ENCODE measurements at regions not wholly inside any gene's neighbourhood (a gene's known extent, or its start where the extent isn't known, plus 50 kb on each side); places are given as distances from the start of the nearest gene placed in this dataset.

- Histone ChIP-seq H3K4me3 (ENCODE audit: low read depth, low read length) (no peak overlapping the region), H3K27ac (ENCODE audit: low read depth, low read length) (peak overlapping the region; percentile 75), H3K27me3 (ENCODE audit: control insufficient read depth, insufficient read depth, low read length) (no peaks in the 10 kb centered on the region), H3K9me3 (ENCODE audit: control insufficient read depth, insufficient read depth, low read length) (no peaks in the 10 kb centered on the region)
- POLR2A ChIA-PET = interaction anchor here (1.6 kb wide), 1 partner anchor 9 kb away, joined by 5 read pairs; no protein-coding TSS in a partner anchor
- TF ChIP-seq, protein P1, sequence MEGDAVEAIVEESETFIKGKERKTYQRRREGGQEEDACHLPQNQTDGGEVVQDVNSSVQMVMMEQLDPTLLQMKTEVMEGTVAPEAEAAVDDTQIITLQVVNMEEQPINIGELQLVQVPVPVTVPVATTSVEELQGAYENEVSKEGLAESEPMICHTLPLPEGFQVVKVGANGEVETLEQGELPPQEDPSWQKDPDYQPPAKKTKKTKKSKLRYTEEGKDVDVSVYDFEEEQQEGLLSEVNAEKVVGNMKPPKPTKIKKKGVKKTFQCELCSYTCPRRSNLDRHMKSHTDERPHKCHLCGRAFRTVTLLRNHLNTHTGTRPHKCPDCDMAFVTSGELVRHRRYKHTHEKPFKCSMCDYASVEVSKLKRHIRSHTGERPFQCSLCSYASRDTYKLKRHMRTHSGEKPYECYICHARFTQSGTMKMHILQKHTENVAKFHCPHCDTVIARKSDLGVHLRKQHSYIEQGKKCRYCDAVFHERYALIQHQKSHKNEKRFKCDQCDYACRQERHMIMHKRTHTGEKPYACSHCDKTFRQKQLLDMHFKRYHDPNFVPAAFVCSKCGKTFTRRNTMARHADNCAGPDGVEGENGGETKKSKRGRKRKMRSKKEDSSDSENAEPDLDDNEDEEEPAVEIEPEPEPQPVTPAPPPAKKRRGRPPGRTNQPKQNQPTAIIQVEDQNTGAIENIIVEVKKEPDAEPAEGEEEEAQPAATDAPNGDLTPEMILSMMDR (IDR thresholded peaks at IDR 0.05; ENCODE audit: low read depth, low read length) = no peak
- DNase-seq (ENCODE audit: low read depth, low spot score) = peak; percentile 73
- CTCF ChIA-PET = interaction anchor here (2.3 kb wide), 1 partner anchor 193 kb away, joined by 9 read pairs; no protein-coding TSS in a partner anchor
Observed at GRCh38 chr4:53899586-53900270, 164.7 kb downstream of the CHIC2 start.

GRCh38 chr4:53895137-53895536, 169.3 kb downstream of the CHIC2 start:
- POLR2A ChIA-PET = no interaction called here
- CTCF ChIA-PET = interaction anchor here (2.5 kb wide), 1 partner anchor 188 kb away, joined by 7 read pairs; no protein-coding TSS in a partner anchor
- no peak overlapping the region for H3K27ac ChIP-seq (ENCODE audit: low read depth, low read length)
- no peak overlapping the region for H3K4me3 ChIP-seq (ENCODE audit: low read depth, low read length)
- DNase-seq (ENCODE audit: low read depth, low spot score) = no peak
- no peaks in the 10 kb centered on the region for H3K9me3 ChIP-seq (ENCODE audit: control insufficient read depth, insufficient read depth, low read length)
- no peaks in the 10 kb centered on the region for H3K27me3 ChIP-seq (ENCODE audit: control insufficient read depth, insufficient read depth, low read length)
- TF ChIP-seq, protein P1 (IDR thresholded peaks at IDR 0.05; ENCODE audit: low read depth, low read length) = no peak

DNA sequence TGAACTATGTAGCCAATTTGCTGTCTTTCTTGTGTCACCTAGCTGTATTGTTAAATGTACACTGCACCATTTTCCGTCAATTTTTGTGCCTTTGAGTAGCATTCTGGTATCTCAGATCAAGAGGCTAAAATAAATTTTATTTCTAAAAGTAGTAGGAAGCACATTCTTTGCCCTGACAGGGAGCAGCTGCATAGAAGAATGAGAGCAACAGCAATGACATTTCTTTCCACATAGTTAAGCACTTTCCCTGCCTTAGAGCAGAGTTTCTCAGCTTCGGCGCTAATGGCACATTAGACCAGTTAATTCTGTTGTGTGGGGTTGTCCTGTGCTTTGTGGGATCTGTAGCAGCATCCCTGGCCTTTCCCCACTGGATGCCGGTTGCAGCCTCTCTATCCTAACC, 173.9 kb downstream of the CHIC2 start:
- ChIA-PET CTCF (interaction anchor here (0.6 kb wide), 1 partner anchor 207 kb away, joined by 4 read pairs; no protein-coding TSS in a partner anchor), POLR2A (interaction anchor here (0.6 kb wide), 1 partner anchor 84 kb away, joined by 3 read pairs; no protein-coding TSS in a partner anchor)
- Histone ChIP-seq H3K27ac (ENCODE audit: low read depth, low read length) (no peak overlapping the region), H3K27me3 (ENCODE audit: control insufficient read depth, insufficient read depth, low read length) (no peaks in the 10 kb centered on the region), H3K9me3 (ENCODE audit: control insufficient read depth, insufficient read depth, low read length) (no peaks in the 10 kb centered on the region), H3K4me3 (ENCODE audit: low read depth, low read length) (no peak overlapping the region)
- TF ChIP-seq, protein P1 (IDR thresholded peaks at IDR 0.05; ENCODE audit: low read depth, low read length) = no peak
- DNase-seq (ENCODE audit: low read depth, low spot score) = no peak

DNA sequence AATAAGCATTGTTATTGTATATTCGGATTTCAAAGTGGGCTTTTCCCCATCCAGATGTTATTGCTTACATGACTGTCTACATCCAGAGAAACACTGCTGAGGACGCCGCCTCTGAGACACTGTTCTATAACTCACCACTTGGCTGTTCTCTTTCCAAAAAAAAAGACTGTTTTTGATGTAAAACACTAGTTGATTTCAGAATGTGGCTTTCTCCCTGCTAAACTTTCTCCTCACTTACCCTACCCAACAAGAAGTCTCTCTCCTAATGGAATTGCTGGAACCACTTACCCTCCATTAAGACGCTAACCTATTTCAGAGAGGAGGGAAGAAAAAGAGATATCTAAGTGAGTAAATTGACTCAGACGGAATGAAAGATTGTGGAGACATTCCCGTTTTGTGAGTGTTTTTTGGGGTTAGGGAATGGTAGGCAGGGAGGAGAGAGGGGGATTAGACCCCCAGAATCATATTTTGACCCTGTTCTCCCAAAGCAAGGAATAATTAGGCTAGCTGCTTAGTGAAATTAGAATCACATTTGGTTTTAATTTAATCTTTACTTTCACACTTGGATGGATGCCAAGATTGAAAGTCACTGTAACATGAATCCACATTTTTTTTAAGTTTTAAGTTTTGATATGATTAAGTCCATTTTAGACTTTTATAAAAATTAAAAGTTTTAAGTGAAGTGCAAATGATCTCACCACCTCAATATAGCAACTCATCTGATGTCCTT, 174.9 kb downstream of the CHIC2 start:
- peak overlapping the region; percentile 63 for H3K27ac ChIP-seq (ENCODE audit: low read depth, low read length)
- H3K9me3 ChIP-seq (ENCODE audit: control insufficient read depth, insufficient read depth, low read length) = no peaks in the 10 kb centered on the region
- TF ChIP-seq, protein P1 (IDR thresholded peaks at IDR 0.05; ENCODE audit: low read depth, low read length) = no peak
- POLR2A ChIA-PET = no interaction called here
- peak overlapping the region; percentile 28 for H3K4me3 ChIP-seq (ENCODE audit: low read depth, low read length)
- peak; percentile 72 for DNase-seq (ENCODE audit: low read depth, low spot score)
- CTCF ChIA-PET = no interaction called here
- no peaks in the 10 kb centered on the region for H3K27me3 ChIP-seq (ENCODE audit: control insufficient read depth, insufficient read depth, low read length)

DNA sequence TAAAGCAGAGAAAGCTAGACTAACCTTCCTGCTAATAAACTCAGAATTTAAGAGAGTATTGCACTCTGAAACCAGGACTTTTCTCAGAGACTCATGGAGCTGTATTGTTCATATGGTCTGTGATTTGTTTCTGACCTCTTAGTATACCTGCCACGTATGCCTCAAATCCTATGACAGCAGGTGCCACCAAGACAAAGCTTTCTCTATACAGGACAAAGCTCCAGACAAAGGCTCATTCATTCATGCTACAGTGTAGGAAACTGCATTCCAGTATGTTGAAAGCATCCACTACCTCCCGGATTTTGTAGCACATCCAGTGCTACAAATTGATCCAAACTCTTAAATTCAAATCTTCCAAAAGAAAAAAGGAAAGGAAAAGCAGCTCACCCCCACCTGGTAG, 178.3 kb downstream of the CHIC2 start:
- no peak for DNase-seq (ENCODE audit: low read depth, low spot score)
- POLR2A ChIA-PET = no interaction called here
- TF ChIP-seq, protein P1 (IDR thresholded peaks at IDR 0.05; ENCODE audit: low read depth, low read length) = no peak
- no peaks in the 10 kb centered on the region for H3K27me3 ChIP-seq (ENCODE audit: control insufficient read depth, insufficient read depth, low read length)
- CTCF ChIA-PET = interaction anchor here (0.6 kb wide), 1 partner anchor 395 kb away, joined by 3 read pairs; no protein-coding TSS in a partner anchor
- H3K9me3 ChIP-seq (ENCODE audit: control insufficient read depth, insufficient read depth, low read length) = no peaks in the 10 kb centered on the region
- no peak overlapping the region for H3K4me3 ChIP-seq (ENCODE audit: low read depth, low read length)
- H3K27ac ChIP-seq (ENCODE audit: low read depth, low read length) = no peak overlapping the region
